ENCODE measurements at regions not wholly inside any gene's neighbourhood (a gene's known extent, or its start where the extent isn't known, plus 50 kb on each side); places are given as distances from the start of the nearest gene placed in this dataset.

- CTCF ChIA-PET, result no interaction called here
- H3K9me3 Mint-ChIP-seq, result no peaks in the 10 kb centered on the region
These were observed 322.3 kb upstream of the SULF2 start for GRCh38 chr20:48107560-48107959.

DNA sequence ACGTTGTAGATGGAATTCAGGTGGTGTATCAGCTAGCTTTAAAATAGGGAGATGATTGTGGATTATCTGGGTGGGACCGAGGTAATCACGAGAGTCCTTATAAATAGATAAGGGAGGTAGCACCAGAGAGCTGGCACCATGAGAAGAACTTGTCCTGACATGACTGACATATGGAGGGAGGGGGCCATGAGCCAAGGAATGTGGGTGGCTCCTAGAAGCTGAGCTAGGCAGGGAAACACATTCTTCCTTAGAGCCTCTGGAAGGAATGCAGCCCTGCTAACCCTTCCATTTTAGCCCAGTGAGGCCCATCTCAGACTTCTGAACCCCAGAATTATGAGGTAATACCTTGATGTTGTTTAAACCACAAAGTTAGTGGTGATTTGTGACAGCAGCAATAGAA lies 321.1 kb upstream of the SULF2 start:
- POLR2A ChIA-PET, result interaction anchor here (0.6 kb wide), 1 partner anchor 151 kb away, joined by 4 read pairs; no protein-coding TSS in a partner anchor
- Mint-ChIP-seq H3K36me3 (no peaks in the 10 kb centered on the region), H3K27ac (no peak overlapping the region), H3K4me3 (no peak overlapping the region), H3K4me1 (ENCODE audit: low read depth) (no peaks in the 10 kb centered on the region), H3K27me3 (peaks cover 4% of the 10 kb centered on the region), H3K9me3 (no peaks in the 10 kb centered on the region)
- CTCF ChIA-PET, result no interaction called here
- intact Hi-C loops (cut with micrococcal nuclease), result no loop called here
- DNase-seq, result no peak

More at GRCh38 chr20:48107560-48107959, 322.3 kb upstream of the SULF2 start:
- no peak for DNase-seq
- Mint-ChIP-seq H3K36me3 (no peaks in the 10 kb centered on the region), H3K4me3 (no peak overlapping the region), H3K27ac (no peak overlapping the region), H3K4me1 (ENCODE audit: low read depth) (no peaks in the 10 kb centered on the region), H3K27me3 (peaks cover 6% of the 10 kb centered on the region)
- POLR2A ChIA-PET, result no interaction called here
- intact Hi-C loops (cut with micrococcal nuclease), result no loop called here

- peaks cover 7% of the 10 kb centered on the region for H3K27me3 Mint-ChIP-seq
- DNase-seq, result no peak
- no peaks in the 10 kb centered on the region for H3K9me3 Mint-ChIP-seq
- no peaks in the 10 kb centered on the region for H3K4me1 Mint-ChIP-seq (ENCODE audit: low read depth)
- no peaks in the 10 kb centered on the region for H3K36me3 Mint-ChIP-seq
- ChIA-PET CTCF (interaction anchor here (0.6 kb wide), 1 partner anchor 350 kb away, joined by 3 read pairs; no protein-coding TSS in a partner anchor), POLR2A (no interaction called here)
- H3K4me3 Mint-ChIP-seq, result no peak overlapping the region
- intact Hi-C loops (cut with micrococcal nuclease), result no loop called here
- no peak overlapping the region for H3K27ac Mint-ChIP-seq
These were observed 320.2 kb upstream of the SULF2 start for GRCh38 chr20:48105526-48105925.

DNA sequence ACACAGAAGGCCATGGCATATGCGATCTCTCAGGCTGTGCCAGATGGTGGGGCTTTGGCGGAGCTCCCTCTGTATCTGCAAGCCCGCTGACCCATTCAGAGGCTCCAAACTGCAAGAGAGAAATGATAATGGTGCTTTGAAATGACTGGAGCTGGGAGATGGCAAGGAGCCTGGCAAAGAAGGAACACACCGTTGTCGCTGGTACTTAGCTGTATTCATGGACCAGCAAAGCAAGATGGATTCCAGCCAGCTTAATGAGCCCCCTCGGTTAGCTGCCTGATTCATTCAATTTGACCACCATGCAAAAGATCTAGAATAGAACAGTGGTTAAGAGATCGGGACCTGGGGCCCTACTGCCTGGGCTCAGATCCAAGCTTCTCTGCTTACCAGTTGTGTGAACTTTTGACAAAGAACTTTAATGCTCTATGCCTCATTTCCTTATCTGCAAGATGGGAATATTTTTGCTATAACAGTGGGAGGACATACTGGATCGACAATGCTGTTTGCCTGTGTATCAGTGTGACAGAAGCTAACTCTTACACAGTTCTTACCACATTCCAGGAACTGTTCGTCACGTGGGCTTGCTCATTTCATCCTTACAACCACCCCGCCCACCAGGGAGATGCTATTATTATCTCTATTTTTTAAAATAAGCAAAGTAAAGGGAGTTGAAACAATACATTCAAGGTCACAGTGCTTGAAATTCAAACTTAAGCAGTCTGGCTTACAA lies 317.8 kb upstream of the SULF2 start:
- H3K4me1 Mint-ChIP-seq (ENCODE audit: low read depth), result no peaks in the 10 kb centered on the region
- no peaks in the 10 kb centered on the region for H3K9me3 Mint-ChIP-seq
- intact Hi-C loops (cut with micrococcal nuclease), result no loop called here
- ChIA-PET CTCF (no interaction called here), POLR2A (no interaction called here)
- DNase-seq, result no peak
- no peak overlapping the region for H3K4me3 Mint-ChIP-seq
- H3K27me3 Mint-ChIP-seq, result peaks cover 3% of the 10 kb centered on the region
- H3K36me3 Mint-ChIP-seq, result no peaks in the 10 kb centered on the region
- no peak overlapping the region for H3K27ac Mint-ChIP-seq

DNA sequence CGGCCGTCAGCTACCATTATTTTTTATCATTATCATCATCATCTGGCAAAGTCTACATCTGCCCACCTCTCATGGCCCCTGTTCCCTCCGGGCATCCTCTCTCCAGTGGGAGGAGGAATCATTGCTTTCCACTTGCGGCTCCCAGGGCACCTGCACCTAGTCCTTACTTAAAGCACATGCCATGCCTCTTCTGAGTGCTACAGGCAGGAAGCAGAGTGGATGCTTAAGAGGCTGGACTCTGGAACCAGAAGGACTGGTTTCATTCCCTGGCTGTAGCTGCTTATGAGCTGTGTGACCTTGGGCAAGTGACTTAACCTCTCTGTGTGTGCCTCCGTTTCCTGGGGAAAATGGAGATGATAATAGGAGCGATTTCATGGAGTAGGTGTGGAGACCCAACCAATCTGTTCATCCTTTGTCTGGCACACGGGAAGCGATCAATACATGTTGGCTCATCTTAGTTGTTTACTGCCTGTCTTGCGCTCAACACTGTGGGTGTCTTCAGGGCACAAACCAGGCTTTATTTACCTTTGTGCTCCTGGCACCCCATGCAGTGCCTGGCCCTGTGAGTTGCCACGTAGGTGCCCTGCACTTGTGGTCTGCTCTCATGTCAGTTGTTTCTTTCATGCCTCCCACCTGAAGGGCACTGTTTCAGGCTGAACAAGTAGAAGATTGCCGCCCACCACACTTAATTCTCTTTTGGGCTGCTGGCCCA lies 317.0 kb upstream of the SULF2 start:
- H3K27me3 Mint-ChIP-seq, result peaks cover 3% of the 10 kb centered on the region
- DNase-seq, result no peak
- POLR2A ChIA-PET, result no interaction called here
- CTCF ChIA-PET, result no interaction called here
- no peak overlapping the region for H3K27ac Mint-ChIP-seq
- H3K36me3 Mint-ChIP-seq, result no peaks in the 10 kb centered on the region
- no peaks in the 10 kb centered on the region for H3K4me1 Mint-ChIP-seq (ENCODE audit: low read depth)
- no peak overlapping the region for H3K4me3 Mint-ChIP-seq
- no peaks in the 10 kb centered on the region for H3K9me3 Mint-ChIP-seq
- intact Hi-C loops (cut with micrococcal nuclease), result no loop called here

DNA sequence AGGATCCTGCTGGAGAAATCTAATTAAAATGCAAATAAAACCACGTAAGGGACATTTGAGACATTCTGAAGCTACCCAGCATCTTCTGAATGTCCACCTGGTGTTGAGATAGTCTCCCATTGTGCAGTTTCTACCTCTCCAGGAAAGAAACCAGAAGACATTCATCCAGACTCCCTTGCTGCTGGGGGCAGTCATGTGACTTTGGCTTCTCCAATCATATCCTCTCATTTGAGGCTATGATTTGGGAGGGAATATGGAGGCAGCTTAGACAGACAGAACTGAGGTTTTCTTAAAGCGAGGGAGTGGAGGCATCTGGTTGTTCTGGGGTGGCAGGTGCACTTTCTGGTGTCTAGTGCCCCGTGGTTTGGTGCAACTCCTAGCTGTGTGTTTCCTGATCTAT lies 315.2 kb upstream of the SULF2 start:
- H3K27ac Mint-ChIP-seq, result no peak overlapping the region
- ChIA-PET CTCF (no interaction called here), POLR2A (no interaction called here)
- H3K9me3 Mint-ChIP-seq, result no peaks in the 10 kb centered on the region
- no peaks in the 10 kb centered on the region for H3K4me1 Mint-ChIP-seq (ENCODE audit: low read depth)
- DNase-seq, result no peak
- H3K36me3 Mint-ChIP-seq, result no peaks in the 10 kb centered on the region
- H3K4me3 Mint-ChIP-seq, result no peak overlapping the region
- H3K27me3 Mint-ChIP-seq, result peaks cover 3% of the 10 kb centered on the region
- intact Hi-C loops (cut with micrococcal nuclease), result no loop called here

DNA sequence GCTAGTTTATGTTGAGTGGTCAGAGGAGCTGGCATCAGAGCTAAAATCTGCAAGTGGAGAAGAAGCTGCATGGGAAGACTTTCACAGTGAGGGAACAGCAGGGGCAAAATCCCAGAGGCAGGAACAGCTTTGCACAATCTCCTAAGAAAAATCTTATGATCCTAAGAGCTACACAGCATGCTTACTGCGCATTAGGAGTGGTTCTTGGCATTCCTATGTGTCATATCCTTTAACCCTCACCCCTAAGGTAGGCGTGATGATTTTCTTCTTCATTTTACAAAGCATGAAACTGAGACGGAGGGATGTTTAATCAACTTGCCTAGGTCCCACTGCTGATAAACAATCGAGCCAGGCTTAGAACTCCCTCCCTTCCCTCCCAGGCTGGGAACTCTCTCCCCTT lies 313.6 kb upstream of the SULF2 start:
- no peak overlapping the region for H3K4me3 Mint-ChIP-seq
- H3K27ac Mint-ChIP-seq, result no peak overlapping the region
- H3K9me3 Mint-ChIP-seq, result no peaks in the 10 kb centered on the region
- POLR2A ChIA-PET, result no interaction called here
- no peak for DNase-seq
- H3K27me3 Mint-ChIP-seq, result peaks cover 4% of the 10 kb centered on the region
- no peaks in the 10 kb centered on the region for H3K4me1 Mint-ChIP-seq (ENCODE audit: low read depth)
- no peaks in the 10 kb centered on the region for H3K36me3 Mint-ChIP-seq
- intact Hi-C loops (cut with micrococcal nuclease), result no loop called here
- CTCF ChIA-PET, result no interaction called here

DNA sequence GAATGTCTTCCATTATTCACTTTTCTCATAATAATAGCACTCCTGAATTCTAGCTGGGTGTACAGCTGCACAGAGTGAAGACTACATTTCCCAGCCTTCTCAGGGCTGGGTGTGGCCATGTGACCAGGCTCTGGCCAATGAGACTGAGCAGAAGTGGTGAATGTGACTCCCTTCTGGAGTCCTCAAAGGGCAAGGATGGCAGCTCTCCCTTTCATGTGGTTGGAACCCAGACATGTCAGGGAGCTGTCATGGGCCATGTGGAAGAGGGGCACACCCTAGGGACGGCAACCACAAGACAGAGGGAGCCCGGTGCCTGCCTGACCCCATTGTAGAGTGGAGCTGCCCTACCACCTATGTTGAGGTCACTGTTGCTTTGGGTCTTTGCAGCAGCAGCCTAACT lies 312.8 kb upstream of the SULF2 start:
- DNase-seq, result no peak
- Mint-ChIP-seq H3K9me3 (no peaks in the 10 kb centered on the region), H3K27me3 (peaks cover 4% of the 10 kb centered on the region), H3K36me3 (no peaks in the 10 kb centered on the region), H3K4me3 (no peak overlapping the region), H3K27ac (no peak overlapping the region), H3K4me1 (ENCODE audit: low read depth) (no peaks in the 10 kb centered on the region)
- CTCF ChIA-PET, result no interaction called here
- intact Hi-C loops (cut with micrococcal nuclease), result no loop called here
- POLR2A ChIA-PET, result no interaction called here

GRCh38 chr20:48096957-48097890 lies 311.9 kb upstream of the SULF2 start:
- intact Hi-C loops (cut with micrococcal nuclease), result no loop called here
- Mint-ChIP-seq H3K27ac (no peak overlapping the region), H3K27me3 (peaks cover 4% of the 10 kb centered on the region), H3K36me3 (no peaks in the 10 kb centered on the region), H3K4me1 (ENCODE audit: low read depth) (no peaks in the 10 kb centered on the region), H3K4me3 (no peak overlapping the region), H3K9me3 (no peaks in the 10 kb centered on the region)
- ChIA-PET POLR2A (no interaction called here), CTCF (no interaction called here)
- DNase-seq, result no peak

- intact Hi-C loops (cut with micrococcal nuclease), result no loop called here
These were observed 311.1 kb upstream of the SULF2 start for GRCh38 chr20:48096212-48096875.

DNA sequence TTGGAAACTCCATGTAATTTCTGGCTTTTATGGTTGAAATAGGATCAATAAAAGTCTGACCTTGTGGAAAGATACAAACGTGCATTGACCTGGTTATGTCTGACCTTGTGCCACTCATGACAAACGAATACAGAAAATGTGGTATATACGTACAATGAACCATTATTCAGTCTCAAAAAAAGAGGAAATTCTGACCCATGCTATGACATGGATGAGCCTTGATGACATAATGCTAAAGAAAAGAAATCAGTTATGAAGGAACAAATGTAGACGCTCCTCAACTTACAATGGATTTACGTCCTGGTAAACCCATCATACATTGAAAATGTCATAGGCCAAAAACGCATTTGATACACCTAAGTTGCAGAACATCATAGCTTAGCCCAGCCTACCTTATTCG lies 309.7 kb upstream of the SULF2 start:
- POLR2A ChIA-PET, result no interaction called here
- no peak overlapping the region for H3K4me3 Mint-ChIP-seq
- no peaks in the 10 kb centered on the region for H3K36me3 Mint-ChIP-seq
- intact Hi-C loops (cut with micrococcal nuclease), result no loop called here
- no peak overlapping the region for H3K27ac Mint-ChIP-seq
- DNase-seq, result no peak
- H3K9me3 Mint-ChIP-seq, result no peaks in the 10 kb centered on the region
- H3K4me1 Mint-ChIP-seq (ENCODE audit: low read depth), result no peaks in the 10 kb centered on the region
- peaks cover 4% of the 10 kb centered on the region for H3K27me3 Mint-ChIP-seq
- CTCF ChIA-PET, result no interaction called here

More at GRCh38 chr20:48096212-48096875, 311.1 kb upstream of the SULF2 start:
- ChIA-PET CTCF (no interaction called here), POLR2A (no interaction called here)
- H3K27ac Mint-ChIP-seq, result no peak overlapping the region
- H3K27me3 Mint-ChIP-seq, result peaks cover 6% of the 10 kb centered on the region
- no peak overlapping the region for H3K4me3 Mint-ChIP-seq
- H3K9me3 Mint-ChIP-seq, result no peaks in the 10 kb centered on the region
- no peaks in the 10 kb centered on the region for H3K36me3 Mint-ChIP-seq
- no peak for DNase-seq
- no peaks in the 10 kb centered on the region for H3K4me1 Mint-ChIP-seq (ENCODE audit: low read depth)

- intact Hi-C loops (cut with micrococcal nuclease), result no loop called here
- CTCF ChIA-PET, result no interaction called here
- no peak for DNase-seq
- Mint-ChIP-seq H3K27me3 (peaks cover 9% of the 10 kb centered on the region), H3K36me3 (no peaks in the 10 kb centered on the region), H3K4me3 (no peak overlapping the region), H3K4me1 (ENCODE audit: low read depth) (no peaks in the 10 kb centered on the region), H3K9me3 (no peaks in the 10 kb centered on the region), H3K27ac (no peak overlapping the region)
- POLR2A ChIA-PET, result no interaction called here
These were observed 309.0 kb upstream of the SULF2 start for GRCh38 chr20:48094196-48094749.

All from activated CD4-positive, alpha-beta memory T cell treated with anti-CD3 and anti-CD28 coated beads for 36 hours (primary cell).